ENCODE measurements at regions not wholly inside any gene's neighbourhood (a gene's known extent, or its start where the extent isn't known, plus 50 kb on each side); places are given as distances from the start of the nearest gene placed in this dataset.

GRCh38 chr16:16989368-16989767, 481.4 kb downstream of the XYLT1 start:
- TF ChIP-seq, protein P1, sequence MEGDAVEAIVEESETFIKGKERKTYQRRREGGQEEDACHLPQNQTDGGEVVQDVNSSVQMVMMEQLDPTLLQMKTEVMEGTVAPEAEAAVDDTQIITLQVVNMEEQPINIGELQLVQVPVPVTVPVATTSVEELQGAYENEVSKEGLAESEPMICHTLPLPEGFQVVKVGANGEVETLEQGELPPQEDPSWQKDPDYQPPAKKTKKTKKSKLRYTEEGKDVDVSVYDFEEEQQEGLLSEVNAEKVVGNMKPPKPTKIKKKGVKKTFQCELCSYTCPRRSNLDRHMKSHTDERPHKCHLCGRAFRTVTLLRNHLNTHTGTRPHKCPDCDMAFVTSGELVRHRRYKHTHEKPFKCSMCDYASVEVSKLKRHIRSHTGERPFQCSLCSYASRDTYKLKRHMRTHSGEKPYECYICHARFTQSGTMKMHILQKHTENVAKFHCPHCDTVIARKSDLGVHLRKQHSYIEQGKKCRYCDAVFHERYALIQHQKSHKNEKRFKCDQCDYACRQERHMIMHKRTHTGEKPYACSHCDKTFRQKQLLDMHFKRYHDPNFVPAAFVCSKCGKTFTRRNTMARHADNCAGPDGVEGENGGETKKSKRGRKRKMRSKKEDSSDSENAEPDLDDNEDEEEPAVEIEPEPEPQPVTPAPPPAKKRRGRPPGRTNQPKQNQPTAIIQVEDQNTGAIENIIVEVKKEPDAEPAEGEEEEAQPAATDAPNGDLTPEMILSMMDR (IDR thresholded peaks at IDR 0.05), result no peak
- no peak for TF ChIP-seq POLR2A (IDR thresholded peaks at IDR 0.05)

All from body of pancreas (tissue), 4 donors.